Astrocyte of the hippocampus (primary cell): ENCODE measurements at regions not wholly inside any gene's neighbourhood (a gene's known extent, or its start where the extent isn't known, plus 50 kb on each side); places are given as distances from the start of the nearest gene placed in this dataset.
"Not testable (repeated sequence)": the region's sequence is repeated elsewhere in the genome, so short reads cannot be mapped to it uniquely, and the experiment has no call there.

Source experiments
- DNase-seq: peaks from one replicate; pipeline ENCODE4 v3.0.0; 2011; ENCODE audit warnings: low read depth, low spot score

DNA sequence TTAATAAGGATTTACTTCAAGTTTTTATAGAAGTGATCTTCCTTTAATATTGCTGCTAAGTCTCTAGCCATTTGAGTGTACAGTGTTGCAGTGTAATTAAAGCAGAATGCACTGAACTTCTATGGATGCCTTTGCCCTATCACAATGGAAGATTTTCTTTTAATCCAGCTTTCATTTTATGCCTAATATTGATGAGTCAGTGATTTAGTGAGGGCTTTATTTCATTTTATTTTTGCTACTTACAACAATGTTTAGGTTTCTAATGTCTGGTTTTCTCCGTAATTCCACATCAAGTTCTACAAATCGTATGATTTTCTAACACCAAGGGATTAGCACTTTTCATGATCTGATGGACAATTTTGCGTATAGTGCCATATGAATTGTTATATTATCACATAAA lies 504.1 kb downstream of the PCDH11X start:
- no peak for DNase-seq

DNA sequence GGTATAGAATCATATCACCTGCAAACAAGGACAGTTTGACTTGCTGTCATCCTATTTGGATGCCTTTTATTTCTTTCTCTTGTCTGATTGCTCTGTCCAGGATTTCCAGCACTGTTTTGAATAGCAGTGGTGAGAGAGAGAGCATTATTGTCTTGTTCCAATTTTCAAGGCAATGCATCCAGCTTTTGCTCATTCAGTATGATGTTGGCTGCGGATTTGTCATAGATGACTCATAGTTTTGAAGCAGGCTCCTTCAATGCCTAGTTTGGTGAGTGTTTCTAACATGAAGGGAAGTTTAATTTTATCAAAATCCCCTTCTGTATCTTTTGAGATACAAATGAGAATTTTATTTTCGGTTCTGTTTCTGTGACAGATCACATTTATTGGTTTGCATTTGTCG lies 518.9 kb downstream of the PCDH11X start:
- not testable (repeated sequence) for DNase-seq

DNA sequence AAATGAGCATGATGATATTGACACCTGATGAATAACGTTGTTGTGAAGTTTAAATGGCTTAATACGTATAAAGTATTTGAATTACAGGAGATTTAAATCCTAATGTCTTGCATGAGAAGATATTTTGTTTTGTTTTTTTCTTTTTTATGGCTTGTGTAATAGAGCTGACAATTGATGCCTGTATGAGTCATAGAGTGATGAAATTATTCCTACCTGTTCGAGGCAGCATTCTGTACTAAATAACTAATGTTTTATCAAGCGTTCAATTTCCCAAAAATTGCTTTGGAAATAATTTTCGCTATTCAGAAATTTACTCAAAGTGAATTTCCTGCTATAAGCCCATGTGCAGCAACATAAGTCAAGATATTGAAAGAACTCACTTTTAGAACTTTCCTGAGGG lies 554.0 kb downstream of the PCDH11X start:
- not testable (repeated sequence) for DNase-seq

DNA sequence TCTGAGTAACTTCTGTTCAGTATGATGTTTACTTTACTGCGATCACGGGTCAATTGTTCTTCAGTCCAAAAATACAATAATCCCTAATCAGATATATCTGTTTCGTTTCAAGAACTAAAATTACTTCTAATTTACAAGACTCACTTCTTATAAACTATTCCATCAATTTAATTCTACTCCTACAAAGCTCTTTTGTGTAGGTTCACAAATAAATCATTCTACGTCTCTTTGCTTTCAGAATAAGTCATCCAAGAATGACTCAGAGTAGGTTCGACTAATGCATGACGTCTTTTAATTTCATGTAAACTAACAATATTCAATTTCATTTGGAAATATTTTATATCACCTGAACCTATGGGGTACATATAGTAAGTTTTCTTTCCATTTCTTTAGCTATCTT lies 571.9 kb downstream of the PCDH11X start:
- DNase-seq: not testable (repeated sequence)

DNA sequence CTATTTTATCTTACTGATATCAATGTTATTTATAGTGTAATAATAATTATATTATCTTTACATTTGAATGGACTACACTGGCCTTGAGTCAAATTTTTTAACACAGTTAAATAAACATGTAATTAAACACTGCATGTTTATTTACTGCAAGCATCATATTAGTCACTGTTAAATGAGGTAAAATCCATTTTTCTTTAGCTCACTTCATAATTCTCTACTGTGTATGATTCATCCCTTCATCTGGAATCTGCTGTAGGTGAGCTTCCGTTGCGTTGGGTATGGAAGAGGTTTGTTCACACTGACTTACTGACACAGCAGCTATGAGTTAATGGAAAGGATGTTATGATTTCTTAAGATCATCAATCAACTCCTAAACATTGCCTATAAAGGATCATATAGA lies 572.3 kb downstream of the PCDH11X start:
- no peak for DNase-seq
